ENCODE measurements at regions not wholly inside any gene's neighbourhood (a gene's known extent, or its start where the extent isn't known, plus 50 kb on each side); places are given as distances from the start of the nearest gene placed in this dataset.

- no peak overlapping the region for H3K4me3 ChIP-seq (ENCODE audit: low read depth, low read length)
- DNase-seq (ENCODE audit: low read depth): no peak
- no peak for TF ChIP-seq CTCF (IDR thresholded peaks at IDR 0.05; ENCODE audit: insufficient read depth, low read depth, low read length, missing control alignments)
Observed at GRCh38 chr11:70713086-70713835, 314.9 kb downstream of the CTTN start.

- no peak for DNase-seq (ENCODE audit: low read depth)
- no peak for TF ChIP-seq CTCF (IDR thresholded peaks at IDR 0.05; ENCODE audit: insufficient read depth, low read depth, low read length, missing control alignments)
- no peak overlapping the region for H3K4me3 ChIP-seq (ENCODE audit: low read depth, low read length)
Observed at GRCh38 chr11:70713988-70714665, 315.8 kb downstream of the CTTN start.

GRCh38 chr11:70715166-70715951 is 317.0 kb downstream of the CTTN start:
- no peak for DNase-seq (ENCODE audit: low read depth)
- no peak for TF ChIP-seq CTCF (IDR thresholded peaks at IDR 0.05; ENCODE audit: insufficient read depth, low read depth, low read length, missing control alignments)

GRCh38 chr11:70716216-70716615 is 317.9 kb downstream of the CTTN start:
- no peak for DNase-seq (ENCODE audit: low read depth)
- TF ChIP-seq CTCF (IDR thresholded peaks at IDR 0.05; ENCODE audit: insufficient read depth, low read depth, low read length, missing control alignments): no peak
- no peak overlapping the region for H3K4me3 ChIP-seq (ENCODE audit: low read depth, low read length)

More at GRCh38 chr11:70715166-70715951, 317.0 kb downstream of the CTTN start:
- no peak overlapping the region for H3K4me3 ChIP-seq (ENCODE audit: low read depth, low read length)

- no peak for TF ChIP-seq CTCF (IDR thresholded peaks at IDR 0.05; ENCODE audit: insufficient read depth, low read depth, low read length, missing control alignments)
- H3K4me3 ChIP-seq (ENCODE audit: low read depth, low read length): no peak overlapping the region
- no peak for DNase-seq (ENCODE audit: low read depth)
Observed at GRCh38 chr11:70716986-70717775, 318.9 kb downstream of the CTTN start.

- no peak for DNase-seq (ENCODE audit: low read depth)
- no peak for TF ChIP-seq CTCF (IDR thresholded peaks at IDR 0.05; ENCODE audit: insufficient read depth, low read depth, low read length, missing control alignments)
- no peak overlapping the region for H3K4me3 ChIP-seq (ENCODE audit: low read depth, low read length)
Observed at GRCh38 chr11:70717936-70718595, 319.7 kb downstream of the CTTN start.

All from GM12865 (cell line).